Thyroid gland (tissue), 4 donors: ENCODE measurements at regions not wholly inside any gene's neighbourhood (a gene's known extent, or its start where the extent isn't known, plus 50 kb on each side); places are given as distances from the start of the nearest gene placed in this dataset.

Experiments
- DNase-seq, 2 donors: peaks; one replicate each; pipeline ENCODE4 v3.0.0-alpha.2; 2019
- H3K27ac ChIP-seq, 3 donors: fragments of 200-600 bp; sonication (generic); 1 replicate in 2 of 3; 2 replicates in 1 of 3; pipeline ENCODE4 v1.5.1; 2016 to 2019; ENCODE audit warnings: mild to moderate bottlenecking in 1 of 3, moderate library complexity in 1 of 3
- H3K27me3 ChIP-seq: fragments of 200-600 bp; sonication (generic); one replicate; pipeline ENCODE4 v1.5.1; 2019
- H3K36me3 ChIP-seq, 2 donors: fragments of 200-600 bp; sonication (generic); one replicate each; pipeline ENCODE4 v1.5.1; 2016 to 2019
- H3K4me1 ChIP-seq, 2 donors: fragments of 200-600 bp; sonication (generic); one replicate each; pipeline ENCODE4 v1.5.1; 2017 to 2019
- H3K4me3 ChIP-seq, 3 donors: fragments of 200-600 bp; sonication (generic); replicated peaks in 1 of 3; 1 replicate in 2 of 3; 2 replicates in 1 of 3; pipeline ENCODE4 v1.5.1; 2016; ENCODE audit warnings: mild to moderate bottlenecking in 1 of 3
- H3K9me3 ChIP-seq: fragments of 200-600 bp; sonication (generic); one replicate; pipeline ENCODE4 v1.5.1; 2017
- POLR2A ChIP-seq, 2 donors: fragments of 450-650 bp; IDR thresholded peaks; one replicate each; pipeline ENCODE4 v1.6.1; 2017; ENCODE audit warnings: antibody characterized with exemption in 2 of 2, mild to moderate bottlenecking in 2 of 2, moderate library complexity in 1 of 2
- WGBS, 2 donors: methylation state at CpG; one replicate each; pipeline ENCODE4 v1.1.5; 2017; 5-methylcytosine and 5-hydroxymethylcytosine counted together
- intact Hi-C: fragments of 100-400 bp; cut with DNase I; formaldehyde crosslinking; loops from one replicate; pipeline ENCODE4 v1.15.1; 2023
- TF ChIP-seq, protein P1 (sequence below), 6 experiments: fragments of 200-600 bp in 3 of 6; fragments of 450-650 bp in 3 of 6; sonication (generic) in 3 of 6; IDR thresholded peaks; one replicate each; pipeline ENCODE4 v1.5.1; 2016 to 2019; ENCODE audit warnings: antibody characterized with exemption in 6 of 6, mild to moderate bottlenecking in 2 of 6, inconsistent platforms in 1 of 6, moderate library complexity in 1 of 6

DNA sequence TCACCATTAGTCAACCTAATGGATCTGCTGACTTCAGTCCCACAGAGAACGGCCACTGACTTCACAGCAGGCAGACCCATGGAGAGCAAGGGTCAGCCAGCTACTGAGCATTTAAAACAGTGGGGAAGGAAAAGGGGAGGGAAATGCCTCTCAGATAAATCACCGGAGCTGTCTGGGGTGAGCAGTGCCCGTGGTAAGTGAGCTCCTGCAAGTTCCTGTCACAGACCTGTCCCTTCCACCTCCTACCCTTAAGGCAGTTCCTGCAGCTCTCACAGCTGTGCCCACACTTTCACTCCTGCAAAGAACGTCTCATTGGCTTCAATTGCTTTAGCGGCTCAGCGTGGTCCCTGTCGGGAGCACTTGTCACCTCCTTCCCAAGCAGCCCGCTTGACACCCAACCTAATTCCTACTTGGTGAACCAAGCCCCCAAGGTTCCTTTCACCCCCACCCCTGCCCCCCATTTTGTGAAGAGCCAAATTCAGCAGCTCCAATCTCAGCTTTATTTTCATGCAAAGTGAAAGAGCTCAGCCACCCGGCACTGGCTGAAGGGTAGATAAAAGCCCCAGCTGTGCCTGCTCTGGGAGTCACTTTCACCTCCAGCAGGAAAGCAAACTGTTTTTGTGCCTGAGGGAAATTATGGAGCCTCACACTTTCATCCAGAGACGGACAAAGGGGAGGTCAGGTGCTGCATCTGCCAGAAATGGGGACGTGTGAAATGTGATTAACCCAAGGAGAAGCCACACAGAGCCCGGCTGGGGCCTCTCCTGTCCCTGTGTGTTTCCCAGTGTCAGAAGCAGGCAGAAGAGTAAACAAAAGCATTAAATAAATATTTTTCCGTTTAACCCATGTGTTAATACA is 306.2 kb downstream of the TTLL7 start:
- Histone ChIP-seq H3K36me3 (no peaks in the 10 kb centered on the region), H3K9me3 (no peaks in the 10 kb centered on the region), H3K4me3 (peak overlapping the region in 2 of 3 donors; percentile 9 to 21), H3K27me3 (no peaks in the 10 kb centered on the region), H3K4me1 (peaks cover 3 to 8% of the 10 kb centered on the region in 2 donors), H3K27ac (no peak overlapping the region)
- DNase-seq = peak; percentile 14 to 32
- TF ChIP-seq POLR2A (IDR thresholded peaks at IDR 0.05) = no peak
- TF ChIP-seq, protein P1, sequence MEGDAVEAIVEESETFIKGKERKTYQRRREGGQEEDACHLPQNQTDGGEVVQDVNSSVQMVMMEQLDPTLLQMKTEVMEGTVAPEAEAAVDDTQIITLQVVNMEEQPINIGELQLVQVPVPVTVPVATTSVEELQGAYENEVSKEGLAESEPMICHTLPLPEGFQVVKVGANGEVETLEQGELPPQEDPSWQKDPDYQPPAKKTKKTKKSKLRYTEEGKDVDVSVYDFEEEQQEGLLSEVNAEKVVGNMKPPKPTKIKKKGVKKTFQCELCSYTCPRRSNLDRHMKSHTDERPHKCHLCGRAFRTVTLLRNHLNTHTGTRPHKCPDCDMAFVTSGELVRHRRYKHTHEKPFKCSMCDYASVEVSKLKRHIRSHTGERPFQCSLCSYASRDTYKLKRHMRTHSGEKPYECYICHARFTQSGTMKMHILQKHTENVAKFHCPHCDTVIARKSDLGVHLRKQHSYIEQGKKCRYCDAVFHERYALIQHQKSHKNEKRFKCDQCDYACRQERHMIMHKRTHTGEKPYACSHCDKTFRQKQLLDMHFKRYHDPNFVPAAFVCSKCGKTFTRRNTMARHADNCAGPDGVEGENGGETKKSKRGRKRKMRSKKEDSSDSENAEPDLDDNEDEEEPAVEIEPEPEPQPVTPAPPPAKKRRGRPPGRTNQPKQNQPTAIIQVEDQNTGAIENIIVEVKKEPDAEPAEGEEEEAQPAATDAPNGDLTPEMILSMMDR (IDR thresholded peaks at IDR 0.05) = no peak
- 18 to 23% methylated on average over 13 of the region's 13 CpGs for WGBS, 2 donors
- intact Hi-C loops = no loop called here

DNA sequence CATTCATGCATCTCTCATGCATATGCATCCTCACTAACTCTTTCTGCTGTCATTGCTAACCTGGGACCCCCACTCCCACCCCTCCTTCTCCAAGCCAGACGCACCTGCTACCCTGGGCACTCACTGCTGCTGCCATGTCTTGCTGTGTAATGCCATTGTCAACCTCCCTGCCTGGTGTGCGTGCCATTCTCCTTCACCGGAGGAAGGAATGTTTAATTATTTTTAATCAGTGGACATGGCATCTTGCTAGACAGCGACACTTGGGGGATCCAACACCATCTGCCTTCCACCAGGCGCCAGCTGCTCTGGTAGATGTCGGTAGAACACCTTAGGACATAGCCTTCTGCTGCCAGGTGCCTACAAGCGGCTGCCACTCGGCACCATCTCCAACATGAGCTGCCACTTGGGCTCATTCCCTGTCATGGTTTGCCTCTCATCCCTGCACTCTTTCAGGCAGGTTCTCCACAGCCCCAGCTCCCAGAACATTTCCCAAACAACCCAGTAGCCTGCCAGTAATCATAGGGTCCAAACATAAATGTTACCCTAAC is 306.9 kb downstream of the TTLL7 start:
- WGBS, 2 donors = 94 to 99% methylated on average over 8 of the region's 8 CpGs
- no peak for DNase-seq
- Histone ChIP-seq H3K36me3 (no peaks in the 10 kb centered on the region), H3K9me3 (no peaks in the 10 kb centered on the region), H3K4me1 (peaks cover 3 to 8% of the 10 kb centered on the region in 2 donors), H3K27ac (no peak overlapping the region), H3K27me3 (no peaks in the 10 kb centered on the region), H3K4me3 (no peak overlapping the region)
- TF ChIP-seq, protein P1 (IDR thresholded peaks at IDR 0.05) = no peak
- no peak for TF ChIP-seq POLR2A (IDR thresholded peaks at IDR 0.05)
- intact Hi-C loops = no loop called here

DNA sequence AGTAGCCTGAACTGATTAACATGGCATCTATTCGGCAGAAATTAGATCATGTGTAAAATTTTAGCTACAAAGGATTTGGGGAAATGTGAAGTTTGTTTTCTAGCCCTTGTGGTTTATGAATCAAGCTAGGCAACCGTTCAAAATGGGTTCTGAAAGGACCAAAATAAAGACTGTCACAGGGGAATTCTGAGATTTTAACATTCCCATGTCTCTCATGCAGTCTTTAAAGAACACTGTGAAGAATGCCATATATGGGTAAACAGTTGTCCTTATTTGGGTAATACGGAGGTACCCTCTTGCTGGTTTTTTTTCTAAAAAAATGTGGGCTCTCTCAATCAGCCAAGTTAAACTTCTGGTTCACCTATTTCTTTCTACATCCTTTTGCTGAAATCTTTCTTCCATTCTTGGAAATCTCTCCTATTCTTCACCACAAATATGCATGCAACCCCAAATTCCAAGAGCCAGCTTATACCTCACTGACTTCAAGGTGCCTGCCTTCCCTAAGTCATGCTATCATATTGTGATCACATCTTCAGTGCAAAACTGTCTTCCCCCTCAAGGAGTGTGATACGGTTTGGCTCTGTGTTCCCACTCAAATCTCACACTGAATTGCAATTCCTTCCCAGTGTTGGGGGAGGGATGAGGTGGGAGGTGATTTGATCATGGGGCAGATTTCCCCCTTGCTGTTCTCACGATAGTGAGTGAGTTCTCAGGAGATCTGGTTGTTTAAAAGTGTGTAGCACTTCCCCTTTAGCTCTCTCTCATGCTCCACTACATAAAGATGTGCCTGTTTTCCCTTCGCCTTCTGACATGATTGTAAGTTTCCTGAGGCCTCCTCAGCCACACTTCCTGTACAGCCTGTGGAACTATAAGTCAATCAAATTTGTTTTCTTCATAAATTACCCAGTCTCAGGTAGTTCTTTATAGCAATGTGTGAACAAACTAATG is 308.7 kb downstream of the TTLL7 start:
- no peak for DNase-seq
- no peaks in the 10 kb centered on the region for H3K9me3 ChIP-seq
- no peaks in the 10 kb centered on the region for H3K36me3 ChIP-seq
- 77 to 85% methylated on average over 6 of the region's 6 CpGs for WGBS, 2 donors
- intact Hi-C loops = no loop called here
- TF ChIP-seq POLR2A (IDR thresholded peaks at IDR 0.05) = no peak
- TF ChIP-seq, protein P1 (IDR thresholded peaks at IDR 0.05) = no peak
- no peak overlapping the region for H3K4me3 ChIP-seq
- no peak overlapping the region for H3K27ac ChIP-seq
- no peaks in the 10 kb centered on the region for H3K27me3 ChIP-seq
- peaks cover 3 to 8% of the 10 kb centered on the region in 2 donors for H3K4me1 ChIP-seq

DNA sequence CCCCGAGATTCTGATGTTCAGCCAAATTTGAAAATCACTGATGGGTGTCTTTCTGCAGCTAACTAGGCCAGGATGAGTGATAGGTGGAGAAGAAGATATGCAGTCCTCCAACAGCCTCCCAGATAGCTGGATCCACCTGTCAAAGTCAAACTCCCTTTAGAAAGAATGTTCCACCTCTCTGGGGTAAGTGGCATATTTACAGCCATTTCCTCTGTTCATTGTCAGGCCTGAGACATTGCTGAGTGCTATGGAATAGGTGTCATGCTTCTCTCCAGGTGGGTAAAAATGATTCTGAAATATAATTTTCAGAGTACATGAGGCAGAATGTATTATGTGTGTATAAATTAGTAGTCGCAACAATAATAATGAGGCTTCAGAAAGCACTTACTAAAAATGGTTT is 316.8 kb downstream of the TTLL7 start:
- H3K27me3 ChIP-seq = no peaks in the 10 kb centered on the region

More for the DNA sequence above, 316.8 kb downstream of the TTLL7 start:
- 81 to 87% methylated on average over 2 of the region's 2 CpGs for WGBS, 2 donors
- H3K9me3 ChIP-seq = no peaks in the 10 kb centered on the region
- no peak for TF ChIP-seq POLR2A (IDR thresholded peaks at IDR 0.05)
- TF ChIP-seq, protein P1 (IDR thresholded peaks at IDR 0.05) = no peak
- no peak overlapping the region for H3K27ac ChIP-seq
- H3K4me3 ChIP-seq = no peak overlapping the region
- H3K36me3 ChIP-seq = no peaks in the 10 kb centered on the region
- intact Hi-C loops = no loop called here
- no peaks in the 10 kb centered on the region for H3K4me1 ChIP-seq
- DNase-seq = no peak
